Upper lobe of left lung (tissue), 6 donors: ENCODE measurements at regions not wholly inside any gene's neighbourhood (a gene's known extent, or its start where the extent isn't known, plus 50 kb on each side); places are given as distances from the start of the nearest gene placed in this dataset.

ENCODE experiments used
- ATAC-seq, 2 donors: fragments of 200-7000 bp; cut with Tn5 transposase; one replicate each; pipeline ENCODE4 v1.9.1; 2022; ENCODE audit warnings: mild to moderate bottlenecking in 2 of 2, moderate library complexity in 2 of 2; ENCODE audit not compliant: low FRiP score in 2 of 2
- DNase-seq, 2 donors: peaks; one replicate each; pipeline ENCODE4 v3.0.0-alpha.2; 2019 to 2020
- H3K27ac ChIP-seq, 4 donors: fragments of 200-600 bp; sonication (generic); one replicate each; pipeline ENCODE4 v1.5.1; 2016 to 2019
- H3K27me3 ChIP-seq, 4 donors: fragments of 200-600 bp; sonication (generic); one replicate each; pipeline ENCODE4 v1.5.1; 2017 to 2019
- H3K36me3 ChIP-seq, 4 donors: fragments of 200-600 bp; sonication (generic); one replicate each; pipeline ENCODE4 v1.5.1; 2016 to 2019
- H3K4me1 ChIP-seq, 4 donors: fragments of 200-600 bp; sonication (generic); one replicate each; pipeline ENCODE4 v1.5.1; 2018 to 2019
- H3K4me3 ChIP-seq, 4 donors: fragments of 200-600 bp; sonication (generic); one replicate each; pipeline ENCODE4 v1.5.1; 2017 to 2019; ENCODE audit warnings: mild to moderate bottlenecking in 2 of 4, moderate library complexity in 1 of 4
- H3K9me3 ChIP-seq, 4 donors: fragments of 200-600 bp; sonication (generic); one replicate each; pipeline ENCODE4 v1.5.1; 2018 to 2019
- EP300 ChIP-seq, 4 donors: sonication (generic); formaldehyde crosslinking; IDR thresholded peaks; one replicate each; pipeline ENCODE4 v1.5.1; 2017; ENCODE audit warnings: antibody characterized with exemption in 4 of 4, control low read depth in 2 of 4
- POLR2A ChIP-seq, 4 donors: fragments of 450-650 bp; IDR thresholded peaks; one replicate each; pipeline ENCODE4 v1.5.1; 2016 to 2017; ENCODE audit warnings: antibody characterized with exemption in 4 of 4, mild to moderate bottlenecking in 2 of 4
- POLR2AphosphoS5 ChIP-seq, 2 donors: sonication (generic); formaldehyde crosslinking; IDR thresholded peaks; one replicate each; pipeline ENCODE4 v1.5.1; 2017; ENCODE audit warnings: antibody characterized with exemption in 2 of 2
- WGBS, 2 donors: methylation state at CpG; one replicate each; pipeline ENCODE4 v1.1.5; 2017 to 2018; 5-methylcytosine and 5-hydroxymethylcytosine counted together
- TF ChIP-seq, protein P1 (sequence below), 6 experiments: fragments of 450-650 bp in 4 of 6; fragments of 200-600 bp in 2 of 6; sonication (generic) in 2 of 6; IDR thresholded peaks; one replicate each; pipeline ENCODE4 v1.5.1; 2016 to 2019; ENCODE audit warnings: antibody characterized with exemption in 6 of 6
- donor health status: DM: no; HTN: no; CAD: no; lungs with moderate emphysema.
- donor health status: DM: no; HTN: yes; CAD: no; lungs with severe emphysema.

DNA sequence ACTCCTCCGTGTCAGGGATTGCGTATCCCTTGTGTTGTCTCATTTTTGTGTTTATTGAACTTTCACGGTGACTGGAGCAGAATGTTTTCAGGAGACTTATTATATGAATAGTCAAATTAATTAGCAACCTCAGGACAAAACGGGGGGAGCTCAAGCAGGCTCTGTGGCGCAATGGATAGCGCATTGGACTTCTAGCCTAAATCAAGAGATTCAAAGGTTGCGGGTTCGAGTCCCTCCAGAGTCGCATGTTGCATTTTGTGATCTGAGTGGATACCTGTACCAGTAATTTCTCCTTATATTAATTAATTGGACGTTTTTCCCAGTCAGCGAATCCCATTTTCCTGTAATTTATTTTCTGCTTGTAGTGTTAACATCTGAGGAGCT is 89.1 kb upstream of the ZNF184 start:
- no peak for TF ChIP-seq POLR2AphosphoS5 (IDR thresholded peaks at IDR 0.05)
- TF ChIP-seq POLR2A (IDR thresholded peaks at IDR 0.05): no peak
- 28 to 29% methylated on average over 11 of the region's 11 CpGs for WGBS, 2 donors
- Histone ChIP-seq H3K9me3 (peaks cover 0 to 4% (median 0%) of the 10 kb centered on the region in 4 donors), H3K4me1 (peaks cover 0 to 9% (median 0%) of the 10 kb centered on the region in 4 donors), H3K27me3 (peaks cover 0 to 34% (median 15%) of the 10 kb centered on the region in 4 donors), H3K4me3 (no peak overlapping the region), H3K36me3 (no peaks in the 10 kb centered on the region), H3K27ac (no peak overlapping the region)
- ATAC-seq (no peak), DNase-seq (no peak)

DNA sequence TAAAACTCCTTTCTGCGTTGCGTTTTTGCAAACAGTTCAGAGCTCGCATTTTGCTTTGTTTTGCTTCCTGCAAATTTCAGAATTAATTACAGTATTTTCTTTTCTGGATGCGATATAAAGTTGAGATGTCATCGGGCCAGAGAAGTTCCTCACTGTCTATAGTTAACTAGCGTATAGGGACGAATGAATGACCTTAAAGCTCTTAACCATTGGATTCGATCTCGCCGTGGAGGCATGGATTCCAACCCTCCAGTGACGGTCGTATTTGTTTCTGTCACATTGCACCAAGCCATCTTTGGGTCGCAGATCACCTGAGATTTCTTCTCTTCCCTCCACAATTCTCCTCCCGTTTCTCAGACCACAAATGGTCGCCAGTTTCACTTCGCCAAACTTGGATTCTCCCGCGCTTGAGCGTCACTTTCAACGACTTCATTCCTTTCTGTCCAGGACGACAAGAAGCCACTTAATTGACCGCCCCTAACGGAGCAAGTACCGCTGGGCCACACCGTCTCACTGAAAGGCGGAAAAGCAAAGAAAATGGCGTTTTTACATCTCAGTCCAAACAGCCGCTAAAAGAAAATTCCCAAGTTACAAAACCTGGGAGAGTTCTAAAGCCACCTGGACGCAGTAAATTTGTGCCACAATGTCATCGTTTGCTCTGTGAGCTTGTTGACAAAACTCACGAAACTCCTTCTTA is 85.3 kb upstream of the ZNF184 start:
- WGBS, 2 donors: 11 to 20% methylated on average over 31 of the region's 31 CpGs
- no peaks in the 10 kb centered on the region for H3K36me3 ChIP-seq
- no peak overlapping the region for H3K4me3 ChIP-seq
- TF ChIP-seq, protein P1, sequence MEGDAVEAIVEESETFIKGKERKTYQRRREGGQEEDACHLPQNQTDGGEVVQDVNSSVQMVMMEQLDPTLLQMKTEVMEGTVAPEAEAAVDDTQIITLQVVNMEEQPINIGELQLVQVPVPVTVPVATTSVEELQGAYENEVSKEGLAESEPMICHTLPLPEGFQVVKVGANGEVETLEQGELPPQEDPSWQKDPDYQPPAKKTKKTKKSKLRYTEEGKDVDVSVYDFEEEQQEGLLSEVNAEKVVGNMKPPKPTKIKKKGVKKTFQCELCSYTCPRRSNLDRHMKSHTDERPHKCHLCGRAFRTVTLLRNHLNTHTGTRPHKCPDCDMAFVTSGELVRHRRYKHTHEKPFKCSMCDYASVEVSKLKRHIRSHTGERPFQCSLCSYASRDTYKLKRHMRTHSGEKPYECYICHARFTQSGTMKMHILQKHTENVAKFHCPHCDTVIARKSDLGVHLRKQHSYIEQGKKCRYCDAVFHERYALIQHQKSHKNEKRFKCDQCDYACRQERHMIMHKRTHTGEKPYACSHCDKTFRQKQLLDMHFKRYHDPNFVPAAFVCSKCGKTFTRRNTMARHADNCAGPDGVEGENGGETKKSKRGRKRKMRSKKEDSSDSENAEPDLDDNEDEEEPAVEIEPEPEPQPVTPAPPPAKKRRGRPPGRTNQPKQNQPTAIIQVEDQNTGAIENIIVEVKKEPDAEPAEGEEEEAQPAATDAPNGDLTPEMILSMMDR (IDR thresholded peaks at IDR 0.05): no peak
- TF ChIP-seq EP300 (IDR thresholded peaks at IDR 0.05): no peak
- H3K27ac ChIP-seq: no peak overlapping the region
- DNase-seq (no peak), ATAC-seq (no peak)
- H3K9me3 ChIP-seq: peaks cover 0 to 4% (median 0%) of the 10 kb centered on the region in 4 donors
- H3K4me1 ChIP-seq: peaks cover 0 to 5% (median 0%) of the 10 kb centered on the region in 4 donors
- peaks cover 0 to 28% (median 14%) of the 10 kb centered on the region in 4 donors for H3K27me3 ChIP-seq

DNA sequence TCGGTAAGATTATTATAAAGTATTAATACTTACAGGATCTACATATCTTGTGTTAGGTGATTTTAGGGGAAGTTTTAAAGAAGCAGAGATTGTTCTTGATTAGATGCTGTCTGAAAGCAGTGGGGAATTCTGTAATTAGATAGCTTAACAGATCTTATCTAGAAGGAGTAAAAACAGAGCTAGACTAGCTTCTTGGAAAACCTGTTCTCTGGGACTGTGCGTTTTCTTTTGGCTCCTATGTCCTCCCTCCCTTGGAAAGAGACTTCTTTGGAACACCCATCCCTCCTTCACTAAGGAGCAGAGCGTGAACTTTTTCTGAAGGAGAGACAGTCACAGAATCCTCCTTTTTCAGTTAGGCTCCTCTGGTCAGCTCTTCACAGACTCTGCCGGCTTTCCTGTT is 83.5 kb upstream of the ZNF184 start:
- TF ChIP-seq POLR2A (IDR thresholded peaks at IDR 0.05): no peak
- Histone ChIP-seq H3K36me3 (no peaks in the 10 kb centered on the region), H3K9me3 (peaks cover 0 to 4% (median 0%) of the 10 kb centered on the region in 4 donors), H3K27ac (no peak overlapping the region), H3K27me3 (peaks cover 0 to 25% (median 10%) of the 10 kb centered on the region in 4 donors), H3K4me3 (no peak overlapping the region), H3K4me1 (peaks cover 0 to 5% (median 0%) of the 10 kb centered on the region in 4 donors)
- WGBS, 2 donors: 19 to 40% methylated on average over 4 of the region's 4 CpGs
- DNase-seq (no peak), ATAC-seq (no peak)

DNA sequence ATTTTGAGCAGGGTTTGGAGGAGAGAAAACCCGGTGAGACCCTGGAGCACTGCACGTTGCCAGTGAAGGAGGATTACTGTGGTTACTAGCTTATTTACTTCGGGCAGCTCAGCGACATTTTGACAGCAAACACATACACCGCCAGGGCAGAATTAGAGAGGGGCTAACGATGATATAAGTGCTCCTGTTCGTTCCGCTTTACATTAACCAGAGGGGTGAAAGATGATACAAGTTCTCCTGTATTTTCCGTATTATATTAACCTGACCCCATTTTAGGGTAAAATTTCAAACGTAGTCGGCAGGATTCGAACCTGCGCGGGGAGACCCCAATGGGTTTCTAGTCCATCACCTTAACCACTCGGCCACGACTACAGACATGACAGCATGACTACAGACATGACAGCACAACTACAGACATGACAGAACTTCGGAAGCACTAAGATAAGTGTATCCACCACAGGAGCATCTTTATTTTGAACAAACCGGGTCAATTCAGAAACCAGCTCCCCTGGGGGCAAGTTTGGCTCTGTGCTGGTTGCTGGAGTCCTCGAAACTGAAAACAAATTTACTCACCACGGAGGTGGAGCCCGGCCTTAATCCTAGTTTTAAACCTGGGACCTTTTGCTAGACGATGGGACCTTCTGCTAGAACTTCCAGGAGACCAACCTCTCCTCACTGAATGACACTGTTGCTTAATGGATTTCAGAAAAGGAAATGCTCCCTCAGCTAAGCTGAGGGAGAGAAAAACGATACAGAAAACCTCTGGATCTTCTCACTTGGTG is 80.4 kb upstream of the ZNF184 start:
- no peaks in the 10 kb centered on the region for H3K36me3 ChIP-seq
- H3K27ac ChIP-seq: no peak overlapping the region
- 6 to 13% methylated on average over 21 to 23 of the region's 23 CpGs for WGBS, 2 donors
- peaks cover 0 to 2% (median 0%) of the 10 kb centered on the region in 4 donors for H3K9me3 ChIP-seq
- TF ChIP-seq POLR2A (IDR thresholded peaks at IDR 0.05): no peak
- no peak for TF ChIP-seq EP300 (IDR thresholded peaks at IDR 0.05)
- TF ChIP-seq, protein P1 (IDR thresholded peaks at IDR 0.05): no peak
- no peak for TF ChIP-seq POLR2AphosphoS5 (IDR thresholded peaks at IDR 0.05)
- peaks cover 0 to 29% (median 8%) of the 10 kb centered on the region in 4 donors for H3K27me3 ChIP-seq
- no peak for DNase-seq
- no peak overlapping the region for H3K4me3 ChIP-seq
- ATAC-seq: no peak
- H3K4me1 ChIP-seq: peaks cover 0 to 5% (median 0%) of the 10 kb centered on the region in 4 donors

DNA sequence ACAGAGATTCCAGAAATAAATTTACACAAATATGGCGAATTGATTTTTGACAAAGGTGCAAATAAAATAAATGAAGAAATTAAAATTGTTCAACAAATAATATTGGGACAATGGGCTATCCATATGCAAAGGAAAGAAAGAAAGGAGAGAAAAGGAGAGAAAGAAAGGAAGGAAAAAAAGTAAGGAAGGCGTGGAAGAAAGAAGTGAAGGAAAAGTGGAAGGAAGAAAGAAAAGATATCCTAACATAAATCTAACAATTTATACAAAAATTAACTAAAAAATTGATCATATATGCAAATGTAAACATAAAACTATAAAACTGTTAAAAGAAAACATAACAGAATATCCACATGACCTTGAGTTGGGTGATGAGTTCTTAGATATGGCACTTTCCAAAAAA is 78.7 kb upstream of the ZNF184 start:
- Histone ChIP-seq H3K4me3 (no peak overlapping the region), H3K9me3 (peaks cover 0 to 5% (median 0%) of the 10 kb centered on the region in 4 donors), H3K4me1 (no peaks in the 10 kb centered on the region), H3K27ac (no peak overlapping the region), H3K27me3 (peaks cover 0 to 31% (median 13%) of the 10 kb centered on the region in 4 donors), H3K36me3 (no peaks in the 10 kb centered on the region)
- 77 to 94% methylated on average over 2 of the region's 2 CpGs for WGBS, 2 donors
- no peak for ATAC-seq
- TF ChIP-seq POLR2A (IDR thresholded peaks at IDR 0.05) (no peak), POLR2AphosphoS5 (IDR thresholded peaks at IDR 0.05) (no peak), EP300 (IDR thresholded peaks at IDR 0.05) (no peak)
- TF ChIP-seq, protein P1 (IDR thresholded peaks at IDR 0.05): no peak
- DNase-seq: no peak
